IMR-90 (cell line): ENCODE measurements at regions not wholly inside any gene's neighbourhood (a gene's known extent, or its start where the extent isn't known, plus 50 kb on each side); places are given as distances from the start of the nearest gene placed in this dataset.
A peak's percentile ranks its signal among the peaks of the same experiment; 100 is the strongest.

Source experiments
- ATAC-seq: fragments of 200-7000 bp; cut with Tn5 transposase; 2 replicates; pipeline ENCODE4 v1.9.1; 2020; ENCODE audit warnings: low read depth, mild to moderate bottlenecking, moderate library complexity
- BruUV-seq: library from RNA; stranded (reverse); fragments of 400-500 nt; replicated peaks from 2 replicates; lab custom pipeline; 2021; lab: Mats Ljungman, UMichigan
- CTCF ChIA-PET: fragments of 300-600 bp; formaldehyde crosslinking; extraction: SDS; loops from one replicate; lab custom pipeline; 2021; ENCODE audit warnings: antibody characterized with exemption; lab: Yijun Ruan, JAX
- POLR2A ChIA-PET: fragments of 300-600 bp; sonication (Branson Sonifier 250); formaldehyde crosslinking; loops from one replicate; lab custom pipeline; 2022; ENCODE audit warnings: antibody characterized with exemption; ENCODE audit not compliant: unreplicated experiment; lab: Charles Lee
- DNase-seq: peaks from one replicate; pipeline ENCODE4 v3.0.0; 2013
- H2AFZ ChIP-seq: replicated peaks from 2 replicates; pipeline ENCODE3; 2013; ENCODE audit warnings: low read length, mild to moderate bottlenecking; ENCODE audit not compliant: poor library complexity
- H2AK5ac ChIP-seq: 2 replicates; pipeline ENCODE4 v1.6.1; 2013; ENCODE audit warnings: low read depth, low read length, inconsistent platforms
- H2AK9ac ChIP-seq: replicated peaks from 2 replicates; pipeline ENCODE3; 2013; ENCODE audit warnings: mild to moderate bottlenecking, low read depth, low read length, moderate library complexity; ENCODE audit not compliant: poor library complexity
- H2BK120ac ChIP-seq: 2 replicates; pipeline ENCODE4 v1.6.1; 2013; ENCODE audit warnings: low read depth, low read length, inconsistent platforms
- H2BK15ac ChIP-seq: 3 replicates; pipeline ENCODE4 v1.6.1; 2013; ENCODE audit warnings: low read depth, low read length, inconsistent platforms
- H2BK20ac ChIP-seq: 2 replicates; pipeline ENCODE4 v1.6.1; 2013; ENCODE audit warnings: low read depth, mild to moderate bottlenecking, inconsistent platforms, low read length, moderate library complexity
- H2BK5ac ChIP-seq: 2 replicates; pipeline ENCODE4 v1.6.1; 2013; ENCODE audit warnings: mild to moderate bottlenecking, low read depth, low read length, inconsistent platforms; ENCODE audit not compliant: poor library complexity, severe bottlenecking
- H3K14ac ChIP-seq: replicated peaks from 2 replicates; pipeline ENCODE4 v1.6.1; 2013; ENCODE audit warnings: low read depth, low read length, inconsistent platforms
- H3K18ac ChIP-seq: 2 replicates; pipeline ENCODE4 v1.6.1; 2013; ENCODE audit warnings: low read depth, low read length, control low read depth
- H3K23ac ChIP-seq: 2 replicates; pipeline ENCODE4 v1.6.1; 2013; ENCODE audit warnings: low read depth, low read length, inconsistent platforms
- H3K27ac ChIP-seq: 2 replicates; pipeline ENCODE4 v1.5.1; 2013; ENCODE audit warnings: mild to moderate bottlenecking, control low read depth, low read length; ENCODE audit not compliant: insufficient read depth
- H3K27me3 ChIP-seq: 2 replicates; pipeline ENCODE4 v1.6.1; 2013; ENCODE audit warnings: low read length; ENCODE audit not compliant: control insufficient read depth, insufficient read depth
- H3K36me3 ChIP-seq: 2 replicates; pipeline ENCODE4 v1.6.1; 2013; ENCODE audit warnings: low read length, mixed read lengths; ENCODE audit not compliant: control insufficient read depth, insufficient read depth
- H3K4ac ChIP-seq: 2 replicates; pipeline ENCODE4 v1.6.1; 2013; ENCODE audit warnings: low read depth, low read length, inconsistent platforms
- H3K4me1 ChIP-seq: 2 replicates; pipeline ENCODE4 v1.6.1; 2013; ENCODE audit warnings: low read length, mixed read lengths; ENCODE audit not compliant: control insufficient read depth, insufficient read depth
- H3K4me2 ChIP-seq: 2 replicates; pipeline ENCODE4 v1.6.1; 2013; ENCODE audit warnings: low read depth, mild to moderate bottlenecking, control low read depth, low read length, moderate library complexity
- H3K4me3 ChIP-seq: 2 replicates; pipeline ENCODE4 v1.5.1; 2013; ENCODE audit warnings: low read depth, mild to moderate bottlenecking, control low read depth, low read length, moderate library complexity; ENCODE audit not compliant: insufficient read depth
- H3K56ac ChIP-seq: 2 replicates; pipeline ENCODE4 v1.6.1; 2013; ENCODE audit warnings: low read length, inconsistent platforms; ENCODE audit not compliant: insufficient read depth; ENCODE audit errors: extremely low read depth
- H3K79me1 ChIP-seq, 2 experiments: 2 replicates each; pipeline ENCODE4 v1.6.1; 2013; ENCODE audit warnings: low read length in 2 of 2, inconsistent platforms in 1 of 2, low read depth in 1 of 2
- H3K9ac ChIP-seq: 2 replicates; pipeline ENCODE4 v1.6.1; 2013; ENCODE audit warnings: low read depth, low read length, control low read depth
- H3K9me1 ChIP-seq: 2 replicates; pipeline ENCODE4 v1.6.1; 2013; ENCODE audit warnings: low read length, inconsistent platforms; ENCODE audit not compliant: insufficient read depth
- H3K9me3 ChIP-seq: 2 replicates; pipeline ENCODE4 v1.6.1; 2013; ENCODE audit warnings: low read length; ENCODE audit not compliant: control insufficient read depth, insufficient read depth
- H4K20me1 ChIP-seq: 2 replicates; pipeline ENCODE4 v1.6.1; 2013; ENCODE audit warnings: low read length, inconsistent platforms; ENCODE audit not compliant: insufficient read depth
- H4K5ac ChIP-seq: 2 replicates; pipeline ENCODE4 v1.6.1; 2013; ENCODE audit warnings: mild to moderate bottlenecking, low read depth, low read length, control low read depth
- H4K8ac ChIP-seq, 2 experiments: 2 replicates each; pipeline ENCODE4 v1.6.1; 2013; ENCODE audit warnings: low read depth in 2 of 2, low read length in 2 of 2, control low read depth in 1 of 2, inconsistent platforms in 1 of 2
- H4K91ac ChIP-seq: 2 replicates; pipeline ENCODE4 v1.6.1; 2013; ENCODE audit warnings: low read depth, low read length, inconsistent platforms; ENCODE audit not compliant: insufficient read depth
- BHLHE40 ChIP-seq: fragments of 150-350 bp; IDR thresholded peaks from 2 replicates; pipeline ENCODE4 v1.6.1; 2016; ENCODE audit warnings: mild to moderate bottlenecking, low read depth, low read length
- CHD1 ChIP-seq: IDR thresholded peaks from 2 replicates; pipeline ENCODE4 v1.6.1; 2012; ENCODE audit warnings: low read depth, low read length, improper control_type of control experiment
- CTCF ChIP-seq: conservative IDR thresholded peaks from 2 replicates; pipeline ENCODE4 v1.5.1; 2012; ENCODE audit warnings: mild to moderate bottlenecking, low read depth, low read length, improper control_type of control experiment
- MAFK ChIP-seq: IDR thresholded peaks from 2 replicates; pipeline ENCODE4 v1.6.1; 2012; ENCODE audit warnings: low read depth, low read length, improper control_type of control experiment
- MAZ ChIP-seq: IDR thresholded peaks from 2 replicates; pipeline ENCODE4 v1.6.1; 2012; ENCODE audit warnings: low read depth, mild to moderate bottlenecking, low read length, improper control_type of control experiment, moderate library complexity, borderline replicate concordance
- NFE2L2 ChIP-seq: fragments of 150-350 bp; IDR thresholded peaks from 2 replicates; pipeline ENCODE4 v1.6.1; 2016; ENCODE audit warnings: low read depth, mild to moderate bottlenecking, low read length
- POLR2A ChIP-seq: IDR thresholded peaks from 2 replicates; pipeline ENCODE4 v1.6.1; 2012; ENCODE audit warnings: mild to moderate bottlenecking, low read depth, low read length
- RAD21 ChIP-seq: IDR thresholded peaks from 2 replicates; pipeline ENCODE4 v1.6.1; 2012; ENCODE audit warnings: low read length, improper control_type of control experiment
- RCOR1 ChIP-seq: IDR thresholded peaks from 2 replicates; pipeline ENCODE4 v1.6.1; 2012; ENCODE audit warnings: mild to moderate bottlenecking, low read length, improper control_type of control experiment; ENCODE audit not compliant: insufficient replicate concordance
- RFX5 ChIP-seq: IDR thresholded peaks from 2 replicates; pipeline ENCODE4 v1.8.0; 2012; ENCODE audit warnings: low read depth, mild to moderate bottlenecking, low read length, moderate library complexity
- USF2 ChIP-seq: fragments of 150-350 bp; IDR thresholded peaks from 2 replicates; pipeline ENCODE4 v1.6.1; 2017; ENCODE audit warnings: mild to moderate bottlenecking, antibody characterized with exemption, low read length, low read depth
- dilution Hi-C: fragments of 300-500 bp; cut with HindIII; formaldehyde crosslinking; loops from one replicate; pipeline ENCODE4 v1.14.3; 2018; ENCODE audit warnings: low sequenced_read_pairs; ENCODE audit not compliant: unreplicated experiment
- in situ Hi-C: fragments of 300-500 bp; cut with MboI; formaldehyde crosslinking; loops from 3 replicates; pipeline ENCODE4 v1.14.3; 2019; ENCODE audit warnings: low sequenced_read_pairs, inconsistent platforms, mixed read lengths
- intact Hi-C: fragments of 100-400 bp; cut with micrococcal nuclease; formaldehyde crosslinking; loops from 2 replicates; pipeline ENCODE4 v1.10.0; 2022

DNA sequence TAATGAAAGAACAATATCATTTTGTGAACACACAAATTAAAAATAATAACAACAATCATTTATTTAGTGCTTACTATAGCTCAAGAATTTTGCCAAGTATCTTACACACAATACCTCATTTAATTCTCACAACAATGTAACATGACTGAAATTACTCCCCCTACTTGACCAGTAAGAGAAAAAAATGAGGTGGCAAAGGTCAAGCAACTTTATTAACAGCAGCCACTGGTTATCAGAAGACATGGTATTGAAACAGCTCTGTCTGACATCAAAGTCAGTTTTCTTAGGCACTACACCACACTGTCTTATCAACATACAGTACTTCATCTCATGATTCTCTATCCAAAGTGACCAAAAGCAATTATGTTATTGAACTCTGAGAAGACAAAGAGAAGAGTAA lies 389.4 kb downstream of the ZEB2 start:
- Histone ChIP-seq H2AK5ac (peak overlapping the region; percentile 8; the same call in 1 of the 2 replicates), H3K4ac (peak overlapping the region; percentile 14; the same call in 1 of the 2 replicates), H3K4me2 (no peak overlapping the region), H3K27me3 (no peaks in the 10 kb centered on the region), H3K79me1 (no peaks in the 10 kb centered on the region), H4K5ac (peak overlapping the region; percentile 25; the same call in 1 of the 2 replicates), H2AFZ (no peak overlapping the region), H2AK9ac (no peak overlapping the region), H3K27ac (no peak overlapping the region), H4K91ac (no peak overlapping the region), H2BK20ac (peak overlapping the region; percentile 66), H2BK5ac (peak overlapping the region; percentile 75), H3K56ac (no peak overlapping the region; the same call in 1 of the 2 replicates), H3K4me3 (no peak overlapping the region), H3K23ac (no peak overlapping the region; the same call in 1 of the 2 replicates), H3K14ac (no peak overlapping the region), H4K8ac (peak overlapping the region in 1 of 2 experiments; percentile 82; a peak in 2 of 4 replicates), H3K9me3 (no peaks in the 10 kb centered on the region), H3K4me1 (peaks cover 2% of the 10 kb centered on the region; the same call in 1 of the 2 replicates), H3K9me1 (no peaks in the 10 kb centered on the region), H3K18ac (peak overlapping the region; percentile 81; the same call in 1 of the 2 replicates), H2BK15ac (peak overlapping the region; percentile 36; the same call in 1 of the 3 replicates), H3K9ac (no peak overlapping the region), H2BK120ac (peak overlapping the region; percentile 69), H3K36me3 (no peaks in the 10 kb centered on the region), H4K20me1 (no peaks in the 10 kb centered on the region)
- dilution Hi-C loops: no loop called here
- in situ Hi-C loops: no loop called here
- CTCF ChIA-PET: no interaction called here
- TF ChIP-seq MAZ: no peak
- TF ChIP-seq RAD21: no peak
- no peak for TF ChIP-seq USF2
- TF ChIP-seq RFX5: no peak
- TF ChIP-seq MAFK: no peak
- no peak for TF ChIP-seq RCOR1
- no peak for TF ChIP-seq POLR2A
- TF ChIP-seq BHLHE40: no peak
- TF ChIP-seq NFE2L2: no peak
- no peak for TF ChIP-seq CTCF
- no peak for TF ChIP-seq CHD1
- POLR2A ChIA-PET: no interaction called here
- intact Hi-C loops: no loop called here
- ATAC-seq (no peak), DNase-seq (no peak)
- BruUV-seq: no TSS peak
